ENCODE measurements at regions not wholly inside any gene's neighbourhood (a gene's known extent, or its start where the extent isn't known, plus 50 kb on each side); places are given as distances from the start of the nearest gene placed in this dataset.

DNA sequence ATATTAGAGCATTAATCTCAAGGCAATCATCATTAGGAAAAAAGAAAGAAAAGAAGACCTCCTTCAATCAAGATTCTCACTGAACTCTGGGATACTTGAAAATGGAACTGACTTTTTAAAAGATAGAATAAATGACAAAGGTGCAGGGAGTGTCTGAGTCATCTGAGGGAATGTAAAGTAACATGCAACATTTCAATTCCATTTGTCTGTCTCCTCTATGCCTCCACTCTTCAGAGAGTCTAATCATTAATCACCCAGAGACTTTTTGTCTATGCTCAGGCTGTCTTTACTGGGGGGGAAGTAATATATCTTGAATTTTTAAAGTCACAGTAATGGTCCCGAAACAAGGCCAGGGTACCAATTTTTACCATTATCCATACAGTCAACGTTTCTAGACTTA is 55.0 kb upstream of the PACRGL start:
- TF ChIP-seq, protein P1, sequence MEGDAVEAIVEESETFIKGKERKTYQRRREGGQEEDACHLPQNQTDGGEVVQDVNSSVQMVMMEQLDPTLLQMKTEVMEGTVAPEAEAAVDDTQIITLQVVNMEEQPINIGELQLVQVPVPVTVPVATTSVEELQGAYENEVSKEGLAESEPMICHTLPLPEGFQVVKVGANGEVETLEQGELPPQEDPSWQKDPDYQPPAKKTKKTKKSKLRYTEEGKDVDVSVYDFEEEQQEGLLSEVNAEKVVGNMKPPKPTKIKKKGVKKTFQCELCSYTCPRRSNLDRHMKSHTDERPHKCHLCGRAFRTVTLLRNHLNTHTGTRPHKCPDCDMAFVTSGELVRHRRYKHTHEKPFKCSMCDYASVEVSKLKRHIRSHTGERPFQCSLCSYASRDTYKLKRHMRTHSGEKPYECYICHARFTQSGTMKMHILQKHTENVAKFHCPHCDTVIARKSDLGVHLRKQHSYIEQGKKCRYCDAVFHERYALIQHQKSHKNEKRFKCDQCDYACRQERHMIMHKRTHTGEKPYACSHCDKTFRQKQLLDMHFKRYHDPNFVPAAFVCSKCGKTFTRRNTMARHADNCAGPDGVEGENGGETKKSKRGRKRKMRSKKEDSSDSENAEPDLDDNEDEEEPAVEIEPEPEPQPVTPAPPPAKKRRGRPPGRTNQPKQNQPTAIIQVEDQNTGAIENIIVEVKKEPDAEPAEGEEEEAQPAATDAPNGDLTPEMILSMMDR (IDR thresholded peaks at IDR 0.05) = no peak
- TF ChIP-seq POLR2AphosphoS5 (IDR thresholded peaks at IDR 0.05) (no peak), EP300 (IDR thresholded peaks at IDR 0.05) (no peak), POLR2A (IDR thresholded peaks at IDR 0.05) (no peak)
